HG03575 (cell line): ENCODE measurements at regions not wholly inside any gene's neighbourhood (a gene's known extent, or its start where the extent isn't known, plus 50 kb on each side); places are given as distances from the start of the nearest gene placed in this dataset.

Experiments used
- ATAC-seq: cut with Tn5 transposase; IDR thresholded peaks from one replicate; pipeline ENCODE4 v1.9.1; 2021; ENCODE audit not compliant: unreplicated experiment, insufficient number of reproducible peaks, low FRiP score; ENCODE audit errors: extremely low read depth

DNA sequence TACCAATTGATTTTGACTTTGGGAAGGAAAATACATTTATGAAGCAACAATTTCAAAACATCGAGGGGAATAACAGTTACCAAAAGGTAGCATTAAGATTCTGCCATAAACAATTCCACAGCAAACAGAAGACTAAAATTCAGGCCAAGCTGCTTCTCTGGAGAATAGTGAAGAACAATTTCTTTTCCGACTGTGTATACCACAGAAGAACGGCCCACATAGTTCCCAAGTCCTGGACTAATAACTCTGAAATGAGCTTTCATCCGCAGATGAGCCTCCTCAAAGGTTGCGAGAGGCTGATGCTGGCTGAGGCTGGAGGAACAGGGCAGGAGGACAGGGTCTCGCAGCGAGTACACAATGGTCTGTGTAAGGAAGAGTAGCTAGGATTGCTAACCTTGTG, 278.9 kb upstream of the TCF4 start:
- ATAC-seq = no peak

GRCh38 chr18:55866006-55866405, 278.0 kb upstream of the TCF4 start:
- no peak for ATAC-seq

GRCh38 chr18:55864281-55864680, 276.3 kb upstream of the TCF4 start:
- ATAC-seq = no peak

DNA sequence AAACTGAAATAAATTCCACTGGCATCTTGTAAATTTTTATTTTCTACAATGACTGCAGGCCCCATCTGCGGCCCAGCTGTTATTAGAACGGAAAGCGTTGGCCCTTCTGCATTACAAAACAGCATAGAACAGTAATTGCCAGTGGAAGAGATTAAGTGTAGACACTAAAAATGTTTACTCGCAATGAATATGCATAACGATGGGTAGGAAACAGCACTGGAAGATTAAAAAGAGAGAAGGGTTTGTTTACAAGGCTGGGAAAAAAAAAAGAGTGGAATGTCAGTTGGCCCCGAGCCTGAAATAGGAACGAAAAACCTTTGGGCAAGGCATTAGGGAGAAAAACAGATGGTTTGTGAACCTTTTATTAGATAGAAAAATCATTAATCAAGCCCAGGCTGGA, 275.9 kb upstream of the TCF4 start:
- ATAC-seq = no peak

DNA sequence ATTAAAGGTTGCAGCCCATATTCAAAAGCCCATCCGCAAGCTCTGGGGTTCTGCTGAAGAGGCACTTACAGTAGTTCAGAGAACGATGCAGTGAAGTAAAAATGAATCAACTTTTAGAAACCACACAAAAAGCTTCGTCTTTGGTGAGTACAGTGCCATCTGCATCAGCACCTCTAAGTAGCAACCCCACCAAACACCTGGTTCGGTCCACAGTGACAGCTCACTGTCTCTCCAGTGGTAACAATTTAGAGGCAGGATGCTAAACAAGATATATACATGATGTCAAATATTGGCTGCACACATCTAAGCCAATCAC, 275.4 kb upstream of the TCF4 start:
- no peak for ATAC-seq

- ATAC-seq = no peak
These were observed 274.9 kb upstream of the TCF4 start for GRCh38 chr18:55862693-55863390.

GRCh38 chr18:55861266-55861665, 273.3 kb upstream of the TCF4 start:
- ATAC-seq = no peak

DNA sequence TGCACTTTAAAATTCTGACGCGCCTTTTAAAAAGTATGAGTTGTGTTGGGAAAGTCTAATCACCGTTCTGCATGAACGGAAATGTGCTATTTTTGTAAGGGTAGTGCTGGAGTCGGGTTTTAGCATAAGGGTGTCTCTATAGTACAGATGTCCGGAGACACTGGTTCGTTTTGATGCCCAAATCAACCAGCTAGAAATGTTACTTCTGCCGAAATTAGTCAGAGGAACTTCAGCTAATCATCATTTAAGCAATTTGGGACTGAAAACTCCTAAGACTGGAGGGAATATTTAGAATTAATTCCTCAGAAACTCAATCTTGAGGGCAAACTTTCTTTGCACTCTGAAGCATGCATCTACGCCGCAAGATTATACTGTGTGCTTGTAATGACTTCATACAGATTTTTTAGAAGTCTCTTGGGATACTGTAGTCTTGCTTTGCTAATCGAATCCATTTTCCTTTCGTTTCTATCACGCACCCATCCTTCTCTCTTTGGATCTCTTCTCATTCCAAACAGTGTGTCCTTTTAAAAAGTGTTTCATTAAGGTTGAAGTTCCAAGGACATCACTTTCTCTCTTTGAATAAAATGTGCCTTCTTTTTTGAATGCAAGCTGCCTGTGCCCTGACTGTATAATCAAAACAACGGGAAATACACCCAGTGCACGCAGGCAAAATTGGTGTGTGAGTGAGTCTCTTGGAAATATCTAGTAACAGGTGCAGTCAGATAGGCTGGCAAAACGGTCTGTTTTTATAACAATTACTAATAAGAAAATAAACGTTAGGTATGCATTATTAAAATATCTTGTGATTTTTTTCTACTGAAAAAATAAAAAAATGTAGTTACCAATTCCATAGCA, 270.9 kb upstream of the TCF4 start:
- ATAC-seq = no peak

- ATAC-seq = no peak
These were observed 270.0 kb upstream of the TCF4 start for GRCh38 chr18:55857956-55858355.

- ATAC-seq = no peak
These were observed 269.4 kb upstream of the TCF4 start for GRCh38 chr18:55857409-55857808.

GRCh38 chr18:55856679-55857078, 268.7 kb upstream of the TCF4 start:
- no peak for ATAC-seq

DNA sequence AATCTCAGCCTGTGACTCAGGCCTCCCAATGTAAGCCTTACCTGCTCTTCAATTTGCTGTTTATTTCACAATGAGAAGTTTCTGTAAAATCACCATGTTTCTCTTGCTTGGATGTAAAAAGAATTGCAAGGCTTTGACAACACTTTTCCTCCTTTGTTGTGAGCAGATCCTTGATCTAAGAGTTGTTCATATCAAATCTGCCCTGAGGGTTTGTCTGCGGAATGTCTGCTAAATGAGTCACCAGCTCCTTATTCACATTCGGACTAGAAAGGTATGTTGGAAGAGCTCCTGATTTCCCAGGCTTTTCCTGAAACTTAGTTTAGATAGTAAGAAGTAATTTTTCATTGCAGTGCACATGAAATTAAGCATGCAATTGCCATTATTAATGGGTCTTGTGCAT, 268.2 kb upstream of the TCF4 start:
- ATAC-seq = no peak

DNA sequence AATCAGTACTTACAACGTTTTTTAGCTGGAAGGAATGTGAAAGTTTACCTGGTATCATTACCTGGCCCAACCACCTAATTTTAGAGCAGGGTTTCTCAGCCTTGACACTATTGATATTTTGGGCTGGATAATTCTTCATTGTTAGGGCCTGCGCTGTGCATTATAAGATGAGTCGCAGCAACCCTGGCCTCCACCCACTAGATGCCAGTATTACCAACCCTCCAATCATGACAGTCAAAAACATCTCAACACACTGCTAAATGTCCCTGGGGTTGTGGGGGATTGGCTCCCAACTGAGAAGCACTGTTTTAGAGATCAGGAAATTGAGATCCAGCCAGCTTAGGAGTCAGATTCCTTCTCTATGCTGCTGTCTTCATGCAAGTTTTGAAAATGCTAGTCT, 265.3 kb upstream of the TCF4 start:
- no peak for ATAC-seq

DNA sequence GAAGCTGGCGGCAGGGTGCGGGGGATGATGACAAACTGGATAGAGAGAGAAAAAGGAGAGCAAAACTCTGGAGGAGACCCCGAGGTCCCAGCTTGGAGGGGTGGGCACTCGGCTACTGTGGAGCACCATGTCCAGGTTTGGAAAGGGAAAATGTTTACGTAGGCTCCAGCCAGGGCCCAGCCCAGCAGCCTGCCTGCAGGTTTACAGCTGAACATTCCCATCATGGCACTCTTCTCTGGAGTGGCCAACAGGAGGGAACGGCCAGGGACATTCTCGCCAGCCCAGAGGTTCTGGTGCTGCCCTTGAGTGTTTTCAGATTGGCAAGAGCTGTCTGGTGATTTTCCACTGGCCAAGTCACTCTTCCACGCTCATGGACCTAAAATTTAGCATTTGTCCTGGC, 262.9 kb upstream of the TCF4 start:
- ATAC-seq = no peak

DNA sequence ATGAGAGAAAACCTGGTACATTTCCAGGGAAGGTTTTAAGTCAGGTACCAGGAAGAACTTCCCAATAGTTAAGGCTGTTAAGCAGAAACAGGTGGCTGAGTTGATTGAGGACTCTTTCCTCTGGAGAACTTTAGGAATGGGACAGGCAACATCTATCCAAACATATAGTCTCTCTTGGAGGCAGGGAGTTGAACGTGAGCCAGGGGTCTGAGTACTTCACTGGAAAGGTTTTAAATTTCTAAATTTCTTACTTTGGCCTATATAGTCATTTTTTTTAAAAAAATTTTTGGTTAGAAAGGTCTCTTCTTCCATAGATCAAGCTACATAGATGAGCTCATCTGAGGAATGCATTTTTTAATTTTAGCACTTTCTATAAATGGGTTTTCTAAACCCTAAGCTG, 261.4 kb upstream of the TCF4 start:
- no peak for ATAC-seq

GRCh38 chr18:55847960-55848359, 260.0 kb upstream of the TCF4 start:
- no peak for ATAC-seq

- no peak for ATAC-seq
These were observed 257.2 kb upstream of the TCF4 start for GRCh38 chr18:55845221-55845620.

DNA sequence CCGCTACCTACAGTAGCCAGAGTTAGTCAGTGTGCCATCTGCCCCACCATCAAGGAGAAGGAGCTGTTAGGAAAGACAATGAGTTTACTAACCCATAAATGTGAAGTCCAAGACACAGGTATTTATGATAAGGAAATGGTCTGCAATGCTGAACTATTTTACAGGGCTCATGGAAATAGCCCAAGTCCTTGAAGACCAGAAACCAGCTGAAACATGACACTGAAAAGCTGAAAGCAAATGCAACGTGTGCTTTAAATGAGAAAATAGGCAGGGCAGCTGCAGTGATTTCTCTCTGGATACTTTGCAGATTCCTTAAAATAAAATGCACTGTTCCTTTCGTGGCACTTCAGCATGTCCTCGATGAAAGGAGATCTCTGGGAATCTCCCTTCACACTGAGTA, 256.4 kb upstream of the TCF4 start:
- no peak for ATAC-seq

DNA sequence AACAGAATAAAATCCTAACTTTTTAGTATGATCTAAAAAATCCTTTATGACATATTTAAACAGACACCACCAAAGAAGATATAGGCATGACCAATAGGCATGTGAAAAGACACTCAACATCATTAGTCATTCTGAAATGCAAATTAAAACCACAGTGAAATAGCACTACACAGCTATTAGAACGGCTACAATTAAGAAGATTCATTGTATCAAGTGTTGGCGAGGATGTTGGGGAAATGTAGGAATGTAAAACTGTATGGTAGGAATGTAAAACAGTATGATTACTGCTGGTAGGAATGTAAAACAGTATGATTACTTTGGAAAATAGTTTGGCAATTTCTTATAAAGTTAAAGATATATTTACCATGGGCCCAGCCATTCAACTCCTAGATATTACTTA, 253.3 kb upstream of the TCF4 start:
- no peak for ATAC-seq

GRCh38 chr18:55840601-55841170, 252.7 kb upstream of the TCF4 start:
- ATAC-seq = no peak
